PC-3 (cell line): ENCODE measurements at regions not wholly inside any gene's neighbourhood (a gene's known extent, or its start where the extent isn't known, plus 50 kb on each side); places are given as distances from the start of the nearest gene placed in this dataset.

Experiments used
- CTCF ChIP-seq: fragments of 300-600 bp; sonication (generic); conservative IDR thresholded peaks from 2 replicates; pipeline ENCODE4 v1.5.1; 2017; ENCODE audit warnings: antibody characterized with exemption, low read depth, mild to moderate bottlenecking, low read length
- EZH2 ChIP-seq: fragments of 300-600 bp; sonication (generic); IDR thresholded peaks from one replicate; pipeline ENCODE4 v1.6.1; 2017; ENCODE audit warnings: antibody characterized with exemption, mild to moderate bottlenecking, low read length; ENCODE audit not compliant: unreplicated experiment
- EZH2phosphoT487 ChIP-seq: fragments of 300-600 bp; sonication (generic); IDR thresholded peaks from 2 replicates; pipeline ENCODE4 v1.6.1; 2018; ENCODE audit warnings: mild to moderate bottlenecking, antibody characterized with exemption, low read length, borderline replicate concordance

- TF ChIP-seq CTCF (no peak), EZH2phosphoT487 (no peak), EZH2 (no peak)
Observed at GRCh38 chr16:8492690-8493089, 97.6 kb downstream of the TMEM114 start.
